Activated T-cell treated with anti-CD3 and anti-CD28 coated beads, Interleukin-2, amount 50 U/mL, for 72 hours (primary cell): ENCODE measurements at regions not wholly inside any gene's neighbourhood (a gene's known extent, or its start where the extent isn't known, plus 50 kb on each side); places are given as distances from the start of the nearest gene placed in this dataset.

Source experiments
- ATAC-seq, 2 donors: fragments of 150-1000 bp; cut with Tn5 transposase; replicated peaks in 1 of 2; 2 replicates each; pipeline ENCODE4 v1.10.0; 2021; ENCODE audit warnings: moderate library complexity in 2 of 2, mild to moderate bottlenecking in 1 of 2
- DNase-seq, 2 donors: peaks; one replicate each; pipeline ENCODE4 v3.0.0; 2021 to 2022; ENCODE audit warnings: mixed read lengths in 1 of 2
- H3K27ac Mint-ChIP-seq: one replicate; pipeline ENCODE4 v1.8.0; 2022; ENCODE audit warnings: mild to moderate bottlenecking, moderate library complexity, mixed read lengths
- H3K27me3 Mint-ChIP-seq: one replicate; pipeline ENCODE4 v1.8.0; 2022; ENCODE audit warnings: low read depth, mixed read lengths
- H3K36me3 Mint-ChIP-seq, 2 donors: one replicate each; pipeline ENCODE4 v1.8.0; 2022; ENCODE audit warnings: mixed read lengths in 2 of 2, mild to moderate bottlenecking in 1 of 2; ENCODE audit not compliant: insufficient read depth in 2 of 2
- H3K4me1 Mint-ChIP-seq: one replicate; pipeline ENCODE4 v1.8.0; 2022; ENCODE audit warnings: low read depth, mixed read lengths
- H3K4me3 Mint-ChIP-seq, 2 donors: one replicate each; pipeline ENCODE4 v1.8.0; 2022; ENCODE audit warnings: mild to moderate bottlenecking in 2 of 2, mixed read lengths in 2 of 2, moderate library complexity in 2 of 2
- H3K9me3 Mint-ChIP-seq, 2 donors: one replicate each; pipeline ENCODE4 v1.8.0; 2022; ENCODE audit warnings: mixed read lengths in 2 of 2

DNA sequence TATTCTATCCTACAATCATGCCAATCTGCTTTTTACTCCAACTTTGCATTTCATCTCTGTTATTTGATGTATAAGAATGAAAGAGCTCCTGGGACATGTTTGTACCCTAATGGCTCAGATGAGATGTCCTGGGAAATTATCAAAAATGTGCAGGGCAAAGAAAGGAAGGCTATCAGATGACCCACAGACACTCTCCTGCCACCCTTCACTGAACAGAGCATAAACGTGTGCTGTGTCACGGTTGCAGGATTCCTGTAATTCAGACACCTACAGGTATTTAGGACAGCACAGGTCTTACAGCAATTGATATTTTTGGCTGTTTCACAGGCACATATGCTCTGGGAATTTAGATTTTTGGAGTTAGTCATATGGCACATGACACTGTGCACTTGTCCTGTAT is 149.2 kb upstream of the GAS1 start:
- H3K9me3 Mint-ChIP-seq = no peaks in the 10 kb centered on the region
- no peaks in the 10 kb centered on the region for H3K4me1 Mint-ChIP-seq
- H3K36me3 Mint-ChIP-seq = no peaks in the 10 kb centered on the region
- DNase-seq (no peak), ATAC-seq (no peak)
- peaks cover 11% of the 10 kb centered on the region for H3K27me3 Mint-ChIP-seq
- no peak overlapping the region for H3K4me3 Mint-ChIP-seq
- H3K27ac Mint-ChIP-seq = no peak overlapping the region

DNA sequence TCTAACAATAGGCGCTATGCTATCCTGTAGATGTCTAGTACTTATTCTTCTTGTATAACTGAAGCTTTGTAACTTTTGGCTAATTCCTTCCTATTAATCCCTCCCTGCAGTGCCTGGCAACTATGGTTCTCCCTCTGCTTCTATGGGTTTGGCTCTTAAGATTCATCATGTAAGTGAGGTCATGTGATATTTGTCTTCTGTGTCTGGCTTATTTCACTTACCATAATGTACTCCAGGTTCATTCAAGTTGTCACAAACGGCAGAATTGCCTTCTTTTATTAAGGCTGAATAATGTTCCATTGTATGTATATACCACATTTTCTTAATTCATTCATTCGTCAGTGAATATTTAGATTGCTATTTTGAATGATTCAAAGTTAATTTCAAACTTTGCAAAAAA is 149.9 kb upstream of the GAS1 start:
- DNase-seq (no peak), ATAC-seq (no peak)
- no peak overlapping the region for H3K4me3 Mint-ChIP-seq
- H3K4me1 Mint-ChIP-seq = no peaks in the 10 kb centered on the region
- H3K36me3 Mint-ChIP-seq = no peaks in the 10 kb centered on the region
- H3K27ac Mint-ChIP-seq = no peak overlapping the region
- H3K27me3 Mint-ChIP-seq = peaks cover 11% of the 10 kb centered on the region
- no peaks in the 10 kb centered on the region for H3K9me3 Mint-ChIP-seq

DNA sequence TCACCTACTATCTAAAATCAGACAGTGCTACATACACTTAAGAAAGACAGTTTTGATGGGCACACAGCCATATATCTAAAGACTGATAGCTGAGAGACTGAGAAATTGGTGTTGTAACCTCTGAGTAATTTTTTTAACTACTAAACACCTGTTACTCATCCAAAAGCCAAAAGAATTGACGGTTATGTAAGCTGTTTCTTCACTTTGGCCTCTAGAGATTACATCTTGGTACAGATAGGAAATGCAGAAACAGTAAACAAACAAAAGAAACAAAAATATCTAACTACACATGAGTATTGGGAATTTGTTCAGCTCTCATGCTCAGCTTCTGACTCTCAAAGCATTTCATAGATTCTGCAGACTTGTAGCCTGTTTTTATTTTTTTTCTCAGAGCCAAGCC is 152.1 kb upstream of the GAS1 start:
- H3K36me3 Mint-ChIP-seq = no peaks in the 10 kb centered on the region
- no peak overlapping the region for H3K4me3 Mint-ChIP-seq
- H3K4me1 Mint-ChIP-seq = no peaks in the 10 kb centered on the region
- ATAC-seq (no peak), DNase-seq (no peak)
- peaks cover 11% of the 10 kb centered on the region for H3K27me3 Mint-ChIP-seq
- H3K9me3 Mint-ChIP-seq = no peaks in the 10 kb centered on the region
- H3K27ac Mint-ChIP-seq = no peak overlapping the region

DNA sequence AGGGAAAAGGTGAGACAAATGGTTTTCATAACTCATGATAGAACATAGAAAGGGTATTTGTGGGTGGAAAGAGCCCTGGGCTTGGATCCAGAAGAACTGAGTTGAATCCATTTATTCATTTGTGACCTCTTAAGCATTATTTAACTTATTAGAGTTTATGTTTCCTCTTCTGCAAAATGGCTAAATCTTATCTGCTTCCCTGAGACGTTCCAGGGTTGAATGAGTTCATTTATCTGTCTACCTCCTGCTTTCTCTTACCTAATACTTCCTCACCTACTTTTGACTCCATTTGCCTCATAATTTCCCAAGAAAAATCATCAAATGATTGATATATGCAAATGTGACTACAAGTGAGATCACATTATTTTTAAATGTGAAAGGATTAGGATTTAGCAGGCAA is 152.7 kb upstream of the GAS1 start:
- H3K36me3 Mint-ChIP-seq = no peaks in the 10 kb centered on the region
- peaks cover 11% of the 10 kb centered on the region for H3K27me3 Mint-ChIP-seq
- no peak for DNase-seq
- H3K4me3 Mint-ChIP-seq = no peak overlapping the region
- H3K9me3 Mint-ChIP-seq = no peaks in the 10 kb centered on the region
- H3K27ac Mint-ChIP-seq = no peak overlapping the region
- ATAC-seq = no peak
- no peaks in the 10 kb centered on the region for H3K4me1 Mint-ChIP-seq

DNA sequence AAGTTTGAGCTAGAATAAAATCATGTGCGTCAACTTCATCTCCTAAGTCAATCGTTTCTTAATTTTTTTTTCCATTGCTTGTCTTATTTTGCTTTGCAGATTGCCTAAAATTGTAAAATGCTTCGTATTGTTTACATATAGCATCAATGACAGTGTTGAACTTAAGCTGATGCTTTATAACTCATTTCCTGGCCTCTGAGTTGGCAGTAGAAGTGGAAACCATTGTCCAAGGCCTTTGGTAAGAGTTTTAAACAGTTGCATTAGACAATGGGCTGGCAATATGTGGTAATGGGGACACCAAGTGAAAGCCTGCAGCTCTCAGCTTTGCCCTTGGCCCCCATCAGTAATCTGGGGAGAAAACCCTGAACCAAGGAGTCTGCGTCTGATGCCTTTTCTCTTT is 154.8 kb upstream of the GAS1 start:
- no peak for DNase-seq
- H3K4me1 Mint-ChIP-seq = no peaks in the 10 kb centered on the region
- H3K27ac Mint-ChIP-seq = no peak overlapping the region
- no peak overlapping the region for H3K4me3 Mint-ChIP-seq
- no peaks in the 10 kb centered on the region for H3K36me3 Mint-ChIP-seq
- no peaks in the 10 kb centered on the region for H3K9me3 Mint-ChIP-seq
- peaks cover 19% of the 10 kb centered on the region for H3K27me3 Mint-ChIP-seq
- ATAC-seq = no peak

DNA sequence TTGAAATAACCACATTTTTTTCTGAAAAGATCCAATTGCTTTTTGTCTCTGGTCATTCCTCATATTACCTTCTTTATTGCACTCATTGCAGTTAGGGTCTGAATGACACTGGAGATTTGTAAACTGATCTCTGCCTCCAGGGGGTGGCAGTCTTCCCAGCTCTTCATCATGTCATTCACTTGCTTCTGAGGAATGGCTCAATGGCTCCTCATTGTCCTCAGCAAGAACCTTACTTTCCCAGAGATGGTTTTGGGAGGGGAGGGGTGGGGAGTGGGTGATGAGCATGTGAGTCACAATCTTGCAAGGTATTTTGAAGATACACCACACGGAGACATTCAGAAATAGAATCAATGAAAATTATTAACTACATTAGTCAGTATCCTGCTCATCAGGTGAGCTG is 159.8 kb upstream of the GAS1 start:
- peaks cover 2 to 5% of the 10 kb centered on the region in 2 donors for H3K9me3 Mint-ChIP-seq

DNA sequence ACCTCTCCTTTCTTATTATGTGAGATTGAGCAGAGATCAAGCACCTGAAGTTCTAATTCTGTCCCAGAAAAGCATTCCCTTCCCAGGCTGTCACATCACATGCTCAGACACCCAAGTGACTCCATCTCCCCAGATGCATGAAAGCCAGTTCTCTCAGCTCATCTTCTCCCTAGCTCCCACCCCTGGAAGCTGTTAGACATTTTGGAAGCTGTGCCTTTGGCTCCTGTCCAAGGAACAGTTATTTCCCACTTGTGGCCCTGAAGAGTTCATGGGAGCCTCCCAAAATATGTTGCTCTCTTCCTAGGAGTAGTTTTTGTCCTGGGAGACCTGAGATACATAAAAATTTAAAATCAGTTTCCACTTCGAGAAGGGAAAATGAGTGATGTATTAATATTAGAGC is 161.4 kb upstream of the GAS1 start:
- H3K4me3 Mint-ChIP-seq = no peak overlapping the region
- H3K36me3 Mint-ChIP-seq = no peaks in the 10 kb centered on the region
- no peaks in the 10 kb centered on the region for H3K4me1 Mint-ChIP-seq
- H3K27ac Mint-ChIP-seq = no peak overlapping the region
- H3K27me3 Mint-ChIP-seq = peaks cover 8% of the 10 kb centered on the region
- no peak for ATAC-seq
- H3K9me3 Mint-ChIP-seq = peaks cover 2 to 5% of the 10 kb centered on the region in 2 donors
- no peak for DNase-seq

More for the DNA sequence above, 159.8 kb upstream of the GAS1 start:
- Mint-ChIP-seq H3K4me3 (no peak overlapping the region), H3K27me3 (peaks cover 8% of the 10 kb centered on the region), H3K4me1 (no peaks in the 10 kb centered on the region), H3K27ac (no peak overlapping the region), H3K36me3 (no peaks in the 10 kb centered on the region)
- DNase-seq (no peak), ATAC-seq (no peak)

DNA sequence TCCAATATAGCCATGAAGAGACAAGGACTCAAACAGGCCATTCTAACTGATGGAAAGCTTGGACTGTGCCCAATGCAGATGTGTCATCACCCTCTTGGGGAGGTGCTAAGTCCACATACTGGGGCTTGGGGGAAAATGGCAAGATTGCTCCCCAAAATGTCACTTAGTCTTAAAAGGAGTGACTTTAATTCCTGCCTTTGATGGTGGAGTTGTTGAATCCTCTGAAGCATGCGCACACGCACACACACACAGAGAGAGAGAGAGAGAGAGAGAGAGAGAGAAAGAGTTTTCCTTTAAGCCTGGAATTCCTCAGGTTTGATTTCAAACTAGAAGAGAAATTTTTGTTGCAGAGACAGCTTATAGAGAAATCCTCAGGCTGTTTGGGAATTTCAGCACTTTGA is 161.9 kb upstream of the GAS1 start:
- H3K27me3 Mint-ChIP-seq = peaks cover 8% of the 10 kb centered on the region
- no peaks in the 10 kb centered on the region for H3K4me1 Mint-ChIP-seq
- no peaks in the 10 kb centered on the region for H3K36me3 Mint-ChIP-seq
- no peak overlapping the region for H3K4me3 Mint-ChIP-seq
- no peak overlapping the region for H3K27ac Mint-ChIP-seq
- DNase-seq (no peak), ATAC-seq (no peak)
- H3K9me3 Mint-ChIP-seq = peaks cover 2 to 5% of the 10 kb centered on the region in 2 donors

DNA sequence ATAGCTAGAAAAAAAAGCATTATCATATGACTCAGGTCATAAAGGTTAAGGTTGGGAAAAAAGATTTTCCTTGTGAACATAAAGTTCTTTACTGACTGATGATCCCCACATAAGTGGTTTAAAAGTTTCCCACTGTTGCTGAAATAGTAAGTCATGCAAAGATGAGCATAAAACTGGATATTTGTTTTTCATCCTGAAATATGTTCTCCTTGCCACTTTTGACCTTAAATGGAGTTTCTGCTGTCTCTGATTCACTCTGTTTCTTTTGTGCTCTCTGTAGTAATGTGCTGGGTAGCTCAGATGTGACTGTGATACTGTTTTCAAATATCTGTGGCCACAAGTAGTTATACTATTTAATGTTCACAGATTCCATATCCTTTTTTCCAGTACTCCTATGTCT is 162.5 kb upstream of the GAS1 start:
- no peaks in the 10 kb centered on the region for H3K36me3 Mint-ChIP-seq
- no peak for ATAC-seq

DNA sequence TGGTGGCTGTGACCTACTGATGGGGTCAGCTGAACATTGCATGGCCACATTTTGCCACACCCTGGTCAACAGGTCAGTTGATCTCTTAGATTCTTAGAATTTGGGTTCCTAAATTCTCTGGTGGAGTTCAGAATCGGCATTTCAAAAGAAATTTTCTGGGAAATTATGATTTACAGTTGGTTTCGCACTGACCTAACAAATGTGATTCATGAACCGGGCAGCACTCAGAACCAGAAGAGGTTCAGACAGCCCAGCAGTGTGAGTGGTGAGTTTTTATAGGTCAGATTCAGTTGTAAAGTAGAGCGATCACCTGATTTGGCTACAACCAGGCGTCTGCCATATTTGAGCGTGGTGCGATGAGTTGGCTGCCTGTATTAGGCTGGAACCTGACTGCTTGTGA is 163.7 kb upstream of the GAS1 start:
- no peak overlapping the region for H3K4me3 Mint-ChIP-seq
- ATAC-seq (no peak), DNase-seq (no peak)
- peaks cover 2 to 8% of the 10 kb centered on the region in 2 donors for H3K9me3 Mint-ChIP-seq
- H3K27ac Mint-ChIP-seq = no peak overlapping the region
- H3K4me1 Mint-ChIP-seq = no peaks in the 10 kb centered on the region
- peaks cover 10% of the 10 kb centered on the region for H3K27me3 Mint-ChIP-seq
- H3K36me3 Mint-ChIP-seq = no peaks in the 10 kb centered on the region

More for the DNA sequence above, 162.5 kb upstream of the GAS1 start:
- H3K4me3 Mint-ChIP-seq = no peak overlapping the region
- H3K4me1 Mint-ChIP-seq = no peaks in the 10 kb centered on the region
- H3K9me3 Mint-ChIP-seq = peaks cover 2 to 5% of the 10 kb centered on the region in 2 donors
- DNase-seq = no peak
- peaks cover 8% of the 10 kb centered on the region for H3K27me3 Mint-ChIP-seq
- no peak overlapping the region for H3K27ac Mint-ChIP-seq

DNA sequence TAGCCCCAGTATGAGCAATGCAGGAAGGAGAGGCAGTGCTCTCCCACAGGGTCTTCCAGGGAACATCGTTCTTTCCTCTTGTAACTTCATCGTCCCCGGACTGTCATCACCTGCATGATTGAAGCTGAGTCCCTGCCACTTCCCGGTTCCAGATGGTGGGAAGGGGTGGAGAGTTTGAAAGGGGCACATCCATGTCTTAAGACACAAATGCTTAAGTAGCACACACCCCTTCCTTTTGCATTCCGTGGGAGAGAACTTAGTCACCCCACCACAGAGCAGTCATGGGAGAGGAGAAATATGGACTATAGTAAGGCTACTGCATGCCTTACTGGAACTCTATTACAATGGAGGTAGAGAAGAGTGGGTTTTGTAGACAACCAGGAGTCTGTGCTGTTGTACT is 165.3 kb upstream of the GAS1 start:
- H3K4me1 Mint-ChIP-seq = no peaks in the 10 kb centered on the region
- ATAC-seq (no peak), DNase-seq (no peak)
- H3K27me3 Mint-ChIP-seq = peaks cover 11% of the 10 kb centered on the region
- no peaks in the 10 kb centered on the region for H3K36me3 Mint-ChIP-seq
- peaks cover 2 to 8% of the 10 kb centered on the region in 2 donors for H3K9me3 Mint-ChIP-seq
- H3K27ac Mint-ChIP-seq = no peak overlapping the region
- H3K4me3 Mint-ChIP-seq = no peak overlapping the region

DNA sequence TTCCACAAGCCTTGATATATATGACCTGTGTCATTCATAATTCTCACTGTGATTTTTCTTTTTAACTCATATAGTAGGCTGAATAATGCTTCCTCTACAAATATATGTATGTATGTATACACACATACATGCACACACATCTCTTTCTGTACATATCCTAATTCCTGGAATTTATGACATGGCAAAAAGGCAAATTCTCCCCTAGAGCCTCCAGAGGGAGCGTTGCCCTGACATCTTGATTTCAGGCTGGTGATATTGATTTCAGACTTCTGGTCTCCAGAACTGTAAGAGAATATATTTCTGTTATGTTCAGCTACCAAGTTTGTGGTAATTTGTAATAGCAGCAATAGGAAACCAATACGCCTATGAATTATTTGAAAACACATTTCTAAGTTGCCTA is 166.6 kb upstream of the GAS1 start:
- no peaks in the 10 kb centered on the region for H3K4me1 Mint-ChIP-seq
- ATAC-seq = no peak
- no peaks in the 10 kb centered on the region for H3K36me3 Mint-ChIP-seq
- DNase-seq = no peak
- H3K27ac Mint-ChIP-seq = no peak overlapping the region
- H3K9me3 Mint-ChIP-seq = peaks cover 2 to 8% of the 10 kb centered on the region in 2 donors
- peaks cover 11% of the 10 kb centered on the region for H3K27me3 Mint-ChIP-seq
- H3K4me3 Mint-ChIP-seq = no peak overlapping the region

DNA sequence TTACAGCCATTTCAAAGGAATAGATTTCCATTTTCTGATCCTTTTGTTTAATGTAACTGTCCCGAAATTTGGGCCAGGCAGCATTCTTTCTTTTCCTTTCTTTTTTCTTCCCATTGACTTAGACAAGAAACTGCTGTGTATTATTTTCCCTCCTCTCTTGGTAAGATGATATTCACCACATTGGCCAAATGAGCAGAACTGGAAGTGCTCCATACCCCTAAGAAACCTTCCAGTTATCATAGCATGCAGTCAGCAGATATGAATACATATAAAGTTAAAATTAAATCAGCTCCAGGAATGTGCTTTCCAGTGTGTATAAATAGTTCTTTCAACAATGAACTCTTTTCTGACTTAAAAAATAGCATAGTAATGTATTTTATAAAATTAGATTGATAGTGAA is 168.5 kb upstream of the GAS1 start:
- Mint-ChIP-seq H3K36me3 (no peaks in the 10 kb centered on the region), H3K4me1 (no peaks in the 10 kb centered on the region), H3K4me3 (no peak overlapping the region), H3K27me3 (peaks cover 11% of the 10 kb centered on the region), H3K27ac (no peak overlapping the region), H3K9me3 (peaks cover 2 to 8% of the 10 kb centered on the region in 2 donors)
- no peak for DNase-seq
- ATAC-seq = no peak

DNA sequence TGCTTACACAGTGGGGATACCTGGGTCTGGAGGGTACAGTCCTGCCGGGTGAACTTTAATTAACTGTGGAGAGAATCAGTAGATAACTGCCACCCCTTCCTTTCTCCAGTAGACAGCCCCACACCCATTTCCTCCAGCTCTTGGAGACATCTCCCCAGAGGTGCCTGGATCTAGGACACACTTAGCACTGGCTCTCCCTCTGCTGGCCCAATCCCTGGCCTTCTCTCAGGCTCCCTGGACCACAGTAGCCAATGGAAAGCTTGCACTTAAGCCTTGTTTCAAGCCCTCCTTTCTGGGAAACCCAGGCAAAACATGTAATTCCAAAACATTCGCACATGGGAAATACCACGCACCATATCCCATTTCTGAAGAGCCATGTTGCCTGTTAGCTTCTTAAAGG is 169.2 kb upstream of the GAS1 start:
- peaks cover 2 to 5% of the 10 kb centered on the region in 2 donors for H3K9me3 Mint-ChIP-seq
- peaks cover 11% of the 10 kb centered on the region for H3K27me3 Mint-ChIP-seq
- H3K27ac Mint-ChIP-seq = no peak overlapping the region
- no peaks in the 10 kb centered on the region for H3K36me3 Mint-ChIP-seq
- no peak for DNase-seq
- H3K4me3 Mint-ChIP-seq = no peak overlapping the region
- H3K4me1 Mint-ChIP-seq = no peaks in the 10 kb centered on the region
- no peak for ATAC-seq
